A549 (cell line): ENCODE measurements at regions not wholly inside any gene's neighbourhood (a gene's known extent, or its start where the extent isn't known, plus 50 kb on each side); places are given as distances from the start of the nearest gene placed in this dataset.

Source experiments
- BHLHE40 ChIP-seq: IDR thresholded peaks from 2 replicates; pipeline ENCODE4 v1.6.1; 2012; ENCODE audit warnings: low read depth, low read length, inconsistent platforms
- CHD2 ChIP-seq: fragments of 150-350 bp; IDR thresholded peaks from 2 replicates; pipeline ENCODE4 v1.6.1; 2014; ENCODE audit warnings: low read length; ENCODE audit not compliant: partially characterized antibody
- EP300 ChIP-seq, 2 experiments: fragments of >200 bp; sonication (Bioruptor Twin); formaldehyde crosslinking; IDR thresholded peaks; 2 replicates in 1 of 2; 3 replicates in 1 of 2; pipeline ENCODE4 v1.6.1; 2016 to 2017
- HES2 ChIP-seq: fragments of >200 bp; sonication (Bioruptor Twin); formaldehyde crosslinking; IDR thresholded peaks from 2 replicates; pipeline ENCODE4 v1.6.1; 2016
- KDM5A ChIP-seq: fragments of 200-600 bp; sonication (generic); IDR thresholded peaks from 2 replicates; pipeline ENCODE4 v1.6.1; 2016; ENCODE audit warnings: antibody characterized with exemption, mild to moderate bottlenecking
- NR3C1 ChIP-seq: fragments of >200 bp; sonication (Bioruptor Twin); formaldehyde crosslinking; IDR thresholded peaks from 3 replicates; pipeline ENCODE4 v1.6.1; 2017
- PBX3 ChIP-seq: IDR thresholded peaks from 2 replicates; pipeline ENCODE4 v1.6.1; 2012
- PHF8 ChIP-seq: fragments of 200-600 bp; sonication (generic); IDR thresholded peaks from 2 replicates; pipeline ENCODE4 v1.6.1; 2016; ENCODE audit warnings: low read depth, mild to moderate bottlenecking, antibody characterized with exemption, moderate library complexity, borderline replicate concordance
- POLR2A ChIP-seq: IDR thresholded peaks from 2 replicates; pipeline ENCODE4 v1.6.1; 2012; ENCODE audit warnings: mild to moderate bottlenecking, low read length
- REST ChIP-seq: fragments of 200-600 bp; sonication (generic); IDR thresholded peaks from 2 replicates; pipeline ENCODE4 v1.6.1; 2016; ENCODE audit warnings: antibody characterized with exemption, mild to moderate bottlenecking, moderate library complexity
- ZSCAN20 ChIP-seq: fragments of 250-450 bp; sonication (Bioruptor Pico); IDR thresholded peaks from 2 replicates; pipeline ENCODE4 v1.8.0; 2022; ENCODE audit warnings: mild to moderate bottlenecking, moderate library complexity
- TF ChIP-seq, protein P1 (sequence below): fragments of >200 bp; sonication (Bioruptor Twin); formaldehyde crosslinking; IDR thresholded peaks from 3 replicates; pipeline ENCODE4 v1.5.1; 2016
- TF ChIP-seq, protein P2 (sequence below): IDR thresholded peaks from 2 replicates; pipeline ENCODE4 v1.6.1; 2012

GRCh38 chr5:74428876-74429275, 211.7 kb downstream of the ENC1 start:
- TF ChIP-seq PBX3 = no peak
- no peak for TF ChIP-seq HES2
- TF ChIP-seq CHD2 = no peak
- TF ChIP-seq, protein P1, sequence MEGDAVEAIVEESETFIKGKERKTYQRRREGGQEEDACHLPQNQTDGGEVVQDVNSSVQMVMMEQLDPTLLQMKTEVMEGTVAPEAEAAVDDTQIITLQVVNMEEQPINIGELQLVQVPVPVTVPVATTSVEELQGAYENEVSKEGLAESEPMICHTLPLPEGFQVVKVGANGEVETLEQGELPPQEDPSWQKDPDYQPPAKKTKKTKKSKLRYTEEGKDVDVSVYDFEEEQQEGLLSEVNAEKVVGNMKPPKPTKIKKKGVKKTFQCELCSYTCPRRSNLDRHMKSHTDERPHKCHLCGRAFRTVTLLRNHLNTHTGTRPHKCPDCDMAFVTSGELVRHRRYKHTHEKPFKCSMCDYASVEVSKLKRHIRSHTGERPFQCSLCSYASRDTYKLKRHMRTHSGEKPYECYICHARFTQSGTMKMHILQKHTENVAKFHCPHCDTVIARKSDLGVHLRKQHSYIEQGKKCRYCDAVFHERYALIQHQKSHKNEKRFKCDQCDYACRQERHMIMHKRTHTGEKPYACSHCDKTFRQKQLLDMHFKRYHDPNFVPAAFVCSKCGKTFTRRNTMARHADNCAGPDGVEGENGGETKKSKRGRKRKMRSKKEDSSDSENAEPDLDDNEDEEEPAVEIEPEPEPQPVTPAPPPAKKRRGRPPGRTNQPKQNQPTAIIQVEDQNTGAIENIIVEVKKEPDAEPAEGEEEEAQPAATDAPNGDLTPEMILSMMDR = no peak
- TF ChIP-seq NR3C1 = no peak
- no peak for TF ChIP-seq PHF8
- TF ChIP-seq KDM5A = no peak
- no peak for TF ChIP-seq BHLHE40
- TF ChIP-seq, protein P2, sequence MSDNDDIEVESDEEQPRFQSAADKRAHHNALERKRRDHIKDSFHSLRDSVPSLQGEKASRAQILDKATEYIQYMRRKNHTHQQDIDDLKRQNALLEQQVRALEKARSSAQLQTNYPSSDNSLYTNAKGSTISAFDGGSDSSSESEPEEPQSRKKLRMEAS = no peak
- no peak for TF ChIP-seq EP300 (IDR thresholded peaks at IDR 0.05)
- TF ChIP-seq REST = no peak
- TF ChIP-seq ZSCAN20 = no peak
- no peak for TF ChIP-seq POLR2A
